ENCODE measurements at regions not wholly inside any gene's neighbourhood (a gene's known extent, or its start where the extent isn't known, plus 50 kb on each side); places are given as distances from the start of the nearest gene placed in this dataset.

DNA sequence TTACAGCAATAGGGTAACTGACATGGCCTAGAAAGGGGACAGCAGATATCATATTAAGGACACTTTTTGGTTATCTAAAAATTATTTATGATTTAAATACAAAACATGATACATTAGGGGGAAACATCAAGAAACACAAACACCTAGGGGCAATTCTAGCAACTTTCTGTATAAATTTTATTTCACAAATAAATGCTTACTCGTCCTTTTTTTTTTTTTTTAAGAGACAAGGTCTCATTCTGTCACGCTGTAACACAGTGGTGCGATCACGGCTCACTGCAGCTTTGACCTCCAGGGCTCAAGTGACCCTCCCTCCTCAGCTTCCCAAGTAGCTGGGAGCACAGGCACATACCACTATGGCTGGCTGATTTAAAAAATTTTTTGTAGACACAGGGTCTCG lies 151.8 kb upstream of the BCOR start:
- Histone ChIP-seq H3K27ac (replicated peaks) (no peak overlapping the region), H3K4me3 (replicated peaks; ENCODE audit: insufficient read depth, low read length) (no peak overlapping the region), H3K27me3 (ENCODE audit: insufficient read depth, poor library complexity, severe bottlenecking) (no peaks in the 10 kb centered on the region)
- DNase-seq (ENCODE audit: low read depth in 1 of 2, low spot score in 1 of 2) = no peak
- TF ChIP-seq POLR2AphosphoS5 (IDR thresholded peaks at IDR 0.05; ENCODE audit: low read depth) (no peak), SPI1 (IDR thresholded peaks at IDR 0.05; ENCODE audit: borderline replicate concordance, low read depth) (no peak), GABPA (IDR thresholded peaks at IDR 0.05; ENCODE audit: low read depth) (no peak)
- TF ChIP-seq, protein P1, sequence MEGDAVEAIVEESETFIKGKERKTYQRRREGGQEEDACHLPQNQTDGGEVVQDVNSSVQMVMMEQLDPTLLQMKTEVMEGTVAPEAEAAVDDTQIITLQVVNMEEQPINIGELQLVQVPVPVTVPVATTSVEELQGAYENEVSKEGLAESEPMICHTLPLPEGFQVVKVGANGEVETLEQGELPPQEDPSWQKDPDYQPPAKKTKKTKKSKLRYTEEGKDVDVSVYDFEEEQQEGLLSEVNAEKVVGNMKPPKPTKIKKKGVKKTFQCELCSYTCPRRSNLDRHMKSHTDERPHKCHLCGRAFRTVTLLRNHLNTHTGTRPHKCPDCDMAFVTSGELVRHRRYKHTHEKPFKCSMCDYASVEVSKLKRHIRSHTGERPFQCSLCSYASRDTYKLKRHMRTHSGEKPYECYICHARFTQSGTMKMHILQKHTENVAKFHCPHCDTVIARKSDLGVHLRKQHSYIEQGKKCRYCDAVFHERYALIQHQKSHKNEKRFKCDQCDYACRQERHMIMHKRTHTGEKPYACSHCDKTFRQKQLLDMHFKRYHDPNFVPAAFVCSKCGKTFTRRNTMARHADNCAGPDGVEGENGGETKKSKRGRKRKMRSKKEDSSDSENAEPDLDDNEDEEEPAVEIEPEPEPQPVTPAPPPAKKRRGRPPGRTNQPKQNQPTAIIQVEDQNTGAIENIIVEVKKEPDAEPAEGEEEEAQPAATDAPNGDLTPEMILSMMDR (IDR thresholded peaks at IDR 0.05; ENCODE audit: insufficient read depth, low read length) = no peak
- TF ChIP-seq, protein P2, sequence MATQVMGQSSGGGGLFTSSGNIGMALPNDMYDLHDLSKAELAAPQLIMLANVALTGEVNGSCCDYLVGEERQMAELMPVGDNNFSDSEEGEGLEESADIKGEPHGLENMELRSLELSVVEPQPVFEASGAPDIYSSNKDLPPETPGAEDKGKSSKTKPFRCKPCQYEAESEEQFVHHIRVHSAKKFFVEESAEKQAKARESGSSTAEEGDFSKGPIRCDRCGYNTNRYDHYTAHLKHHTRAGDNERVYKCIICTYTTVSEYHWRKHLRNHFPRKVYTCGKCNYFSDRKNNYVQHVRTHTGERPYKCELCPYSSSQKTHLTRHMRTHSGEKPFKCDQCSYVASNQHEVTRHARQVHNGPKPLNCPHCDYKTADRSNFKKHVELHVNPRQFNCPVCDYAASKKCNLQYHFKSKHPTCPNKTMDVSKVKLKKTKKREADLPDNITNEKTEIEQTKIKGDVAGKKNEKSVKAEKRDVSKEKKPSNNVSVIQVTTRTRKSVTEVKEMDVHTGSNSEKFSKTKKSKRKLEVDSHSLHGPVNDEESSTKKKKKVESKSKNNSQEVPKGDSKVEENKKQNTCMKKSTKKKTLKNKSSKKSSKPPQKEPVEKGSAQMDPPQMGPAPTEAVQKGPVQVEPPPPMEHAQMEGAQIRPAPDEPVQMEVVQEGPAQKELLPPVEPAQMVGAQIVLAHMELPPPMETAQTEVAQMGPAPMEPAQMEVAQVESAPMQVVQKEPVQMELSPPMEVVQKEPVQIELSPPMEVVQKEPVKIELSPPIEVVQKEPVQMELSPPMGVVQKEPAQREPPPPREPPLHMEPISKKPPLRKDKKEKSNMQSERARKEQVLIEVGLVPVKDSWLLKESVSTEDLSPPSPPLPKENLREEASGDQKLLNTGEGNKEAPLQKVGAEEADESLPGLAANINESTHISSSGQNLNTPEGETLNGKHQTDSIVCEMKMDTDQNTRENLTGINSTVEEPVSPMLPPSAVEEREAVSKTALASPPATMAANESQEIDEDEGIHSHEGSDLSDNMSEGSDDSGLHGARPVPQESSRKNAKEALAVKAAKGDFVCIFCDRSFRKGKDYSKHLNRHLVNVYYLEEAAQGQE (IDR thresholded peaks at IDR 0.05; ENCODE audit: insufficient replicate concordance, low read depth) = no peak

DNA sequence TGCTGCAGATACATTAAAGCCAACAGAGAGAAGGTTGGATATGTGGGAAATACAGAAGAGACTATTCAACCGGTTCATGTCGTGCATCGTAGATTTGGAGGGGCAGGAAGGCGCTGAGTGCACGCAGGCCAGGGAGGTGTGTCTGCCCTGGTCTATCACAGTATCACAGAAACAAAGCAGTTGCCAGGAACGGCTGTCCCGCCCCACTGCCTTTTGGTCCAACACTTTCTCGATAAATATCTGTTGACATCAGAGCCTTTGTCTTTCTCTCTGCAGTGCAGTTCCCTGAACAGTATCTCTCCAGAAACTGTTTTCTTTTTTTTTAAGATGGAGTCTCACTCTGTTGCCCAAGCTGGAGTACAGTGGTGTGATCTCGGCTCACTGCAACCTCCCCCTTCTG lies 151.1 kb upstream of the BCOR start:
- no peak for TF ChIP-seq POLR2AphosphoS5 (IDR thresholded peaks at IDR 0.05; ENCODE audit: low read depth)
- TF ChIP-seq, protein P1 (IDR thresholded peaks at IDR 0.05; ENCODE audit: insufficient read depth, low read length) = no peak
- TF ChIP-seq, protein P2 (IDR thresholded peaks at IDR 0.05; ENCODE audit: insufficient replicate concordance, low read depth) = no peak
- TF ChIP-seq GABPA (IDR thresholded peaks at IDR 0.05; ENCODE audit: low read depth) = no peak
- no peak for TF ChIP-seq SPI1 (IDR thresholded peaks at IDR 0.05; ENCODE audit: borderline replicate concordance, low read depth)
- no peak overlapping the region for H3K4me3 ChIP-seq (replicated peaks; ENCODE audit: insufficient read depth, low read length)
- no peak overlapping the region for H3K27ac ChIP-seq (replicated peaks)
- DNase-seq (ENCODE audit: low read depth in 1 of 2, low spot score in 1 of 2) = no peak
- no peaks in the 10 kb centered on the region for H3K27me3 ChIP-seq (ENCODE audit: insufficient read depth, poor library complexity, severe bottlenecking)

DNA sequence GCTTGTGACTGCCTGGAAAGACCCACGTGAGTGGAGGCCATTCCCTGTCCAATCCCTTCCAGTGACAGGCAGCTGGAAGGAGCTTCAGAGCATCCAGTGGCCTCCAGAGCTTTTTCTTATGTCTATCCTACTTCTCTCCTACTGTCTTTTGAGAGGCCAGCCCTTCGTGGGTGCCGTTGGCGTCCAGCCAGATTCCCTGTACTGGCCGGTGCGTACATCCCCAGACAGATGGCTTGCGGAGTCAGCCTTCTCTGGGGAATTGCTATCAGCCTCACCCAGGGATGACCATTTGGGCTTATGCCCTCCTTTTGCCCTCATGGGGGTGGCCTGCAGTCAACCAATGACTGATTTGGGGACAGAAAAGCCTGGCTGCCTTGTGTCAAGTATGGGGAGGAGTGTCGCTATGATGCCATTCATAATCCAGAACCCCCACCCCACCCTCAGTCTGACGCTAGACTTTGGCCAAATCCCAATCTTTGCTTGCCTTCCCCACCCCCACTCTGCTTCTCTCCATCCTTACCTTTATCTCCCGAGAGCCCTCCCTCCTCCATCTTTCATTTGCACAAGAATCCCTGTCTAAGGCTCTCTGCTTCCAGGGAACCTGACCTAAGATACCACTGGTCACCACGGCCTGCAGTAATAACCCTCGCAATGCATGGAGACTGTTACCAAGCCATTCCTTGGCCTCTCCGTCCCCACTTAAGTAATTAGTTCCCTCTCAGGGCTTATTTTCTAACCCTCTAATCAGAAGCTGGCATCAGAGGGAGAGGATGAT lies 150.3 kb upstream of the BCOR start:
- DNase-seq (ENCODE audit: low read depth in 1 of 2, low spot score in 1 of 2) = no peak
- H3K27ac ChIP-seq (replicated peaks) = no peak overlapping the region
- H3K27me3 ChIP-seq (ENCODE audit: insufficient read depth, poor library complexity, severe bottlenecking) = no peaks in the 10 kb centered on the region
- no peak for TF ChIP-seq SPI1 (IDR thresholded peaks at IDR 0.05; ENCODE audit: borderline replicate concordance, low read depth)
- TF ChIP-seq POLR2AphosphoS5 (IDR thresholded peaks at IDR 0.05; ENCODE audit: low read depth) = no peak
- TF ChIP-seq, protein P2 (IDR thresholded peaks at IDR 0.05; ENCODE audit: insufficient replicate concordance, low read depth) = no peak
- TF ChIP-seq, protein P1 (IDR thresholded peaks at IDR 0.05; ENCODE audit: insufficient read depth, low read length) = no peak
- TF ChIP-seq GABPA (IDR thresholded peaks at IDR 0.05; ENCODE audit: low read depth) = no peak
- H3K4me3 ChIP-seq (replicated peaks; ENCODE audit: insufficient read depth, low read length) = no peak overlapping the region
